OCI-LY1 (cell line): ENCODE measurements at regions not wholly inside any gene's neighbourhood (a gene's known extent, or its start where the extent isn't known, plus 50 kb on each side); places are given as distances from the start of the nearest gene placed in this dataset.

Experiments used
- CTCF ChIP-seq: fragments of 200-600 bp; sonication (generic), shearing (Covaris generic); IDR thresholded peaks from 2 replicates; pipeline ENCODE4 v1.5.1; 2017; ENCODE audit warnings: mild to moderate bottlenecking, antibody characterized with exemption, low read length, moderate library complexity, mixed read lengths
- EZH2 ChIP-seq: fragments of 200-600 bp; sonication (generic), shearing (Covaris generic); IDR thresholded peaks from 2 replicates; pipeline ENCODE4 v1.8.0; 2017; ENCODE audit warnings: borderline replicate concordance, mixed run types, mild to moderate bottlenecking, antibody characterized with exemption, low read length, moderate library complexity, mixed read lengths

- TF ChIP-seq CTCF (no peak), EZH2 (no peak)
These were observed 299.7 kb downstream of the QKI start for GRCh38 chr6:163714179-163714578.
